HL-60 (cell line): ENCODE measurements at regions not wholly inside any gene's neighbourhood (a gene's known extent, or its start where the extent isn't known, plus 50 kb on each side); places are given as distances from the start of the nearest gene placed in this dataset.
"Not testable (repeated sequence)": the region's sequence is repeated elsewhere in the genome, so short reads cannot be mapped to it uniquely, and the experiment has no call there.

Source experiments
- DNase-seq, 2 experiments: peaks; one replicate each; pipeline ENCODE4 v3.0.0-alpha.2; 2010 to 2020; ENCODE audit warnings: low read depth in 1 of 2, low spot score in 1 of 2
- H3K27ac ChIP-seq: fragments of 250-450 bp; sonication (Bioruptor Pico); replicated peaks from 2 replicates; pipeline ENCODE4 v1.5.1; 2020; ENCODE audit warnings: mild to moderate bottlenecking, moderate library complexity
- H3K27me3 ChIP-seq: fragments of 250-450 bp; sonication (Bioruptor Pico); 2 replicates; pipeline ENCODE4 v1.5.1; 2021; ENCODE audit warnings: mild to moderate bottlenecking, moderate library complexity; ENCODE audit not compliant: insufficient read depth, poor library complexity, severe bottlenecking
- H3K4me3 ChIP-seq: replicated peaks from 2 replicates; pipeline ENCODE4 v1.5.1; 2011; ENCODE audit warnings: mild to moderate bottlenecking, control low read depth, low read length; ENCODE audit not compliant: insufficient read depth
- CTCF ChIP-seq: IDR thresholded peaks from one replicate; pipeline ENCODE4 v1.5.1; 2011; ENCODE audit warnings: low read length, control low read depth, inconsistent platforms; ENCODE audit not compliant: insufficient read depth
- GABPA ChIP-seq: IDR thresholded peaks from 2 replicates; pipeline ENCODE4 v1.6.1; 2012; ENCODE audit warnings: low read depth
- POLR2AphosphoS5 ChIP-seq: IDR thresholded peaks from 2 replicates; pipeline ENCODE4 v1.6.1; 2012; ENCODE audit warnings: low read depth
- REST ChIP-seq: IDR thresholded peaks from 2 replicates; pipeline ENCODE4 v1.6.1; 2012; ENCODE audit warnings: low read depth; ENCODE audit not compliant: insufficient replicate concordance
- SPI1 ChIP-seq: IDR thresholded peaks from 2 replicates; pipeline ENCODE4 v1.6.1; 2012; ENCODE audit warnings: low read depth, mild to moderate bottlenecking, borderline replicate concordance

GRCh38 chr9:29078063-29078666, 1504.9 kb upstream of the C9orf72 start:
- no peak overlapping the region for H3K27ac ChIP-seq
- no peaks in the 10 kb centered on the region for H3K27me3 ChIP-seq
- H3K4me3 ChIP-seq = no peak overlapping the region
- no peak for DNase-seq
- TF ChIP-seq GABPA (no peak), CTCF (no peak), POLR2AphosphoS5 (no peak)

- TF ChIP-seq POLR2AphosphoS5 (no peak), REST (no peak), CTCF (no peak), GABPA (no peak), SPI1 (no peak)
- H3K4me3 ChIP-seq = no peak overlapping the region
- no peak for DNase-seq
- no peaks in the 10 kb centered on the region for H3K27me3 ChIP-seq
- H3K27ac ChIP-seq = no peak overlapping the region
These were observed 1527.5 kb upstream of the C9orf72 start for GRCh38 chr9:29100762-29101161.

- TF ChIP-seq SPI1 = peak; percentile 35
- not testable (repeated sequence) for H3K27me3 ChIP-seq, H3K27ac ChIP-seq, H3K4me3 ChIP-seq, DNase-seq
These were observed 1530.9 kb upstream of the C9orf72 start for GRCh38 chr9:29104166-29104565.

- H3K27ac ChIP-seq = no peak overlapping the region
- DNase-seq = no peak
- H3K4me3 ChIP-seq = no peak overlapping the region
- H3K27me3 ChIP-seq = no peaks in the 10 kb centered on the region
- TF ChIP-seq CTCF = no peak
- no peak for TF ChIP-seq GABPA
- TF ChIP-seq SPI1 = no peak
- no peak for TF ChIP-seq POLR2AphosphoS5
- TF ChIP-seq REST = no peak
These were observed 1545.3 kb upstream of the C9orf72 start for GRCh38 chr9:29118555-29118954.
